Gastrocnemius medialis (tissue), 4 donors: ENCODE measurements at regions not wholly inside any gene's neighbourhood (a gene's known extent, or its start where the extent isn't known, plus 50 kb on each side); places are given as distances from the start of the nearest gene placed in this dataset.

Experiments used
- ATAC-seq, 2 donors: fragments of 150-250 bp; one replicate each; pipeline ENCODE4 v1.9.1; 2016
- DNase-seq, 2 donors: peaks; one replicate each; pipeline ENCODE4 v3.0.0-alpha.2; 2019
- H3K27ac ChIP-seq, 4 donors: fragments of 200-600 bp; sonication (generic); 1 replicate in 1 of 4; 2 replicates in 3 of 4; pipeline ENCODE4 v1.5.1; 2016 to 2018; ENCODE audit warnings: mild to moderate bottlenecking in 2 of 4, moderate library complexity in 1 of 4
- H3K27me3 ChIP-seq, 3 donors: fragments of 200-600 bp; sonication (generic) in 2 of 3; 1 replicate in 1 of 3; 2 replicates in 2 of 3; pipeline versions ENCODE4 v1.5.1 to v1.6.0; 2016 to 2019; ENCODE audit warnings: mild to moderate bottlenecking in 1 of 3, moderate library complexity in 1 of 3
- H3K36me3 ChIP-seq, 2 donors: fragments of 200-600 bp; sonication (generic) in 1 of 2; one replicate each; pipeline ENCODE4 v1.5.1; 2017 to 2018
- H3K4me1 ChIP-seq, 2 donors: fragments of 200-600 bp; sonication (generic) in 1 of 2; one replicate each; pipeline ENCODE4 v1.5.1; 2016 to 2017; ENCODE audit warnings: mild to moderate bottlenecking in 2 of 2
- H3K4me3 ChIP-seq, 4 donors: fragments of 200-600 bp; sonication (generic) in 3 of 4; 1 replicate in 1 of 4; 2 replicates in 3 of 4; pipeline ENCODE4 v1.5.1; 2016 to 2019; ENCODE audit warnings: mild to moderate bottlenecking in 2 of 4
- H3K9me3 ChIP-seq, 3 donors: fragments of 200-600 bp; sonication (generic) in 2 of 3; 1 replicate in 1 of 3; 2 replicates in 2 of 3; pipeline ENCODE4 v1.5.1; 2016 to 2019
- POLR2A ChIP-seq, 2 donors: fragments of 450-650 bp; IDR thresholded peaks; one replicate each; pipeline ENCODE4 v1.6.1; 2017; ENCODE audit warnings: antibody characterized with exemption in 2 of 2, mild to moderate bottlenecking in 2 of 2, moderate library complexity in 2 of 2
- in situ Hi-C, 4 donors: fragments of 200-750 bp; cut with MboI; loops; one replicate each; pipeline versions ENCODE4 v1.15.0 to v1.8.0; 2017; ENCODE audit warnings: low sequenced_read_pairs in 4 of 4
- intact Hi-C: fragments of 100-400 bp; cut with DNase I; formaldehyde crosslinking; loops from one replicate; pipeline ENCODE4 v1.15.1; 2023; ENCODE audit warnings: low total_unique reads
- TF ChIP-seq, protein P1 (sequence below), 5 experiments: fragments of 450-650 bp in 3 of 5; fragments of 200-600 bp in 2 of 5; sonication (generic) in 2 of 5; IDR thresholded peaks in 4 of 5; conservative IDR thresholded peaks in 1 of 5; 1 replicate in 4 of 5; 2 replicates in 1 of 5; pipeline ENCODE4 v1.5.1; 2016 to 2019; ENCODE audit warnings: antibody characterized with exemption in 5 of 5, mild to moderate bottlenecking in 3 of 5, moderate library complexity in 3 of 5

DNA sequence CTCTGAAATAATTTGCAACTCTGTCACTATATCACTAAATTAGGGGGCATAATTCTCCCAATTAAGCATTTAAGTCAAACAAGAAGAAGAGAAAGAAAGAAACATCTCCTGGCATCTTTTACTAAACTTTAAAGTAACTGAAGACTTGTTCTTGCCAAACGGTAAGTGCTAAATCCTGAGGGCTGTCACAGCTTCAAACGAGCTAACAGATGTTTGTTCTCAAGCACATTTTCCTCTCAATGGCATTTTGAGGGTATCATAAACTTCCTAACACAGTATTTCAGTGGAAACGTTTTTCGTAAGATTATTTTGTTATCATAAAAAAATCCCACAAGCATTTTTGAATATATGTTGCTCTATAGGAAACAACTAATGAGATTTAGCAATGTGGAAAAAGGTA, 169.5 kb upstream of the TAS2R1 start:
- DNase-seq (no peak), ATAC-seq (no peak)
- Histone ChIP-seq H3K4me3 (no peak overlapping the region), H3K27ac (no peak overlapping the region), H3K4me1 (no peaks in the 10 kb centered on the region), H3K36me3 (no peaks in the 10 kb centered on the region), H3K27me3 (no peaks in the 10 kb centered on the region), H3K9me3 (no peaks in the 10 kb centered on the region)
- intact Hi-C loops (no loop called here), in situ Hi-C loops (no loop called here)
- no peak for TF ChIP-seq POLR2A (IDR thresholded peaks at IDR 0.05)
- TF ChIP-seq, protein P1, sequence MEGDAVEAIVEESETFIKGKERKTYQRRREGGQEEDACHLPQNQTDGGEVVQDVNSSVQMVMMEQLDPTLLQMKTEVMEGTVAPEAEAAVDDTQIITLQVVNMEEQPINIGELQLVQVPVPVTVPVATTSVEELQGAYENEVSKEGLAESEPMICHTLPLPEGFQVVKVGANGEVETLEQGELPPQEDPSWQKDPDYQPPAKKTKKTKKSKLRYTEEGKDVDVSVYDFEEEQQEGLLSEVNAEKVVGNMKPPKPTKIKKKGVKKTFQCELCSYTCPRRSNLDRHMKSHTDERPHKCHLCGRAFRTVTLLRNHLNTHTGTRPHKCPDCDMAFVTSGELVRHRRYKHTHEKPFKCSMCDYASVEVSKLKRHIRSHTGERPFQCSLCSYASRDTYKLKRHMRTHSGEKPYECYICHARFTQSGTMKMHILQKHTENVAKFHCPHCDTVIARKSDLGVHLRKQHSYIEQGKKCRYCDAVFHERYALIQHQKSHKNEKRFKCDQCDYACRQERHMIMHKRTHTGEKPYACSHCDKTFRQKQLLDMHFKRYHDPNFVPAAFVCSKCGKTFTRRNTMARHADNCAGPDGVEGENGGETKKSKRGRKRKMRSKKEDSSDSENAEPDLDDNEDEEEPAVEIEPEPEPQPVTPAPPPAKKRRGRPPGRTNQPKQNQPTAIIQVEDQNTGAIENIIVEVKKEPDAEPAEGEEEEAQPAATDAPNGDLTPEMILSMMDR (IDR thresholded peaks at IDR 0.05 in 4 of 5, conservative IDR thresholded peaks at IDR 0.05 in 1 of 5): no peak

DNA sequence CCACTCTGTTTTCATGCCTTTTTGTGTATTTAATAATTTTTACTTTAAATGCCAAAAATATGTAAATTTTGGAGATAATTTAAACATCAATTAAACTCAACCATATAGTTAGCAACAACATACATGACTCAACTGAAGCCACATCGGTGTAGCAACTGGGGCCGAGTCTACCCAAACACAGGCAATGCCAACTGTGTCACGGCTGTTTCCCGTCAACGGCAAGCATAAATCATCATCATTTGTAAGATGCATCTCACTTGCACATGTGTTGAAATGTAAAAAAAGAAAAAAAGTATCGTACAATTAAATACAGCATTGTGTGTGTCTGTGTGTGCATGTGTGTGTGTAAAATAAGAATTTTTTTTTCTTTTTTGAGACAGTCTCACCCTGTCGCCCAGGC, 160.1 kb upstream of the TAS2R1 start:
- TF ChIP-seq, protein P1 (IDR thresholded peaks at IDR 0.05 in 4 of 5, conservative IDR thresholded peaks at IDR 0.05 in 1 of 5): no peak
- no peak for TF ChIP-seq POLR2A (IDR thresholded peaks at IDR 0.05)
- H3K27ac ChIP-seq: no peak overlapping the region
- DNase-seq: no peak
- no peaks in the 10 kb centered on the region for H3K4me1 ChIP-seq
- no peak overlapping the region for H3K4me3 ChIP-seq
- H3K9me3 ChIP-seq: no peaks in the 10 kb centered on the region
- in situ Hi-C loops: no loop called here
- H3K36me3 ChIP-seq: no peaks in the 10 kb centered on the region
- intact Hi-C loops: no loop called here
- no peak for ATAC-seq
- H3K27me3 ChIP-seq: no peaks in the 10 kb centered on the region

DNA sequence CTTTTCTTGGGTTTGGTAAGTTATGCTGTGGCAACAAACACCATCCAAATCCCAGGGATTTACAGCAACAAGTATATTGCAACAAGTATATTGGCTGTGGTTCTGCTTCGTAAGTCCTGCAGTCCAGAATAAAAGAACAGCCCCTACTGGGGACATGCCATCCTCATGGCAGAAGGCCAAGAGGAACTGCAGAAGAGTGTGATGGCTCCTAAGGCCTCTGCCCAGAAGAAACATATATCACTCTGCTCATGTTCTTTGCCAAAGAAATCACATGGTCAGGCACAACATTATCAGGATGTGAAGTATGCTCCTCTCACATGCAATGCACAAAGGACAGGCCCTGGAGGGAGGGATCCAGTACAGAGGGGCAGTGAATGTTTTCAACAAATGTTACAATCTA, 159.6 kb upstream of the TAS2R1 start:
- TF ChIP-seq, protein P1 (IDR thresholded peaks at IDR 0.05 in 4 of 5, conservative IDR thresholded peaks at IDR 0.05 in 1 of 5): no peak
- no peak for TF ChIP-seq POLR2A (IDR thresholded peaks at IDR 0.05)
- ATAC-seq: no peak
- no peaks in the 10 kb centered on the region for H3K27me3 ChIP-seq
- no peak overlapping the region for H3K27ac ChIP-seq
- no peak for DNase-seq
- no peaks in the 10 kb centered on the region for H3K4me1 ChIP-seq
- intact Hi-C loops: no loop called here
- no peaks in the 10 kb centered on the region for H3K9me3 ChIP-seq
- in situ Hi-C loops: no loop called here
- H3K4me3 ChIP-seq: no peak overlapping the region
- H3K36me3 ChIP-seq: no peaks in the 10 kb centered on the region

DNA sequence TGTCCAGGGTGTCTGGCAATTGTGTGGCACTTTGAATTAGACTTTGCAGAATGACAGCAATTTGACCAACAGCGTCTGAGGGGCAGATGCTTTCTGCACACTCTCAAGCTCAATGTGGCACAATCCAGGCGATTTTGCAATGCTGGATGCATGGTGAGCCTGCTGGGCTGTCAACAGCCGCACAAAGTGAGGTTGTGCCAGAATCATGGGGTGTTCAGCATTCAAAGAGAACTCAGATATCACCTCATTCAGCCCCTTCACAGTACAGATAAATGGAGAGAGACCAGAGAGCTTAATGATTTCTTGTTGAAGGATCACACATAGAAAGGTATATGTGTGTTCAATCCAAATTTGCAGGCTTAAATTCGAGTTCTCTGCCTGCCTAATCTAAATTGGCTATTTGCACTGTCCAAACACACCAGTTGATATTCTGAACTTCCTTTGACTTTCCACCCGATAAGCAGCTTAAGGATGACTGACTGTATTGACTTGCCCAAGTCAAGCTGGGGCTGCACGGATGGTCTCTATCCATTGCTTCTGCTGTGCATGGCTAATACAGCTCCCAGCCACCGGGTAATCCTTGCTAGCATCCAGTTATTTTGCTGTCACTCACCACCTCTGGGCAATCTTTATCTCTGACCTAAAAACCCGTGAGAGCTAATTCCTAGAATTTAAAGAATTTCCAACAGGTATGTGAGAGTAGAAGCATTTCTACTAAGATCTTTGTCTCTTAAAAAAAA, 157.9 kb upstream of the TAS2R1 start:
- intact Hi-C loops (no loop called here), in situ Hi-C loops (no loop called here)
- no peaks in the 10 kb centered on the region for H3K27me3 ChIP-seq
- no peaks in the 10 kb centered on the region for H3K4me1 ChIP-seq
- TF ChIP-seq POLR2A (IDR thresholded peaks at IDR 0.05): no peak
- TF ChIP-seq, protein P1 (IDR thresholded peaks at IDR 0.05 in 4 of 5, conservative IDR thresholded peaks at IDR 0.05 in 1 of 5): no peak
- no peak overlapping the region for H3K4me3 ChIP-seq
- DNase-seq (no peak), ATAC-seq (no peak)
- H3K36me3 ChIP-seq: no peaks in the 10 kb centered on the region
- no peak overlapping the region for H3K27ac ChIP-seq
- no peaks in the 10 kb centered on the region for H3K9me3 ChIP-seq
